Kidney capillary endothelial cell (primary cell): ENCODE measurements at regions not wholly inside any gene's neighbourhood (a gene's known extent, or its start where the extent isn't known, plus 50 kb on each side); places are given as distances from the start of the nearest gene placed in this dataset.

Source experiments
- DNase-seq: peaks from one replicate; pipeline ENCODE4 v3.0.0-alpha.2; 2018; ENCODE audit warnings: low spot score

- DNase-seq = no peak
Observed at GRCh38 chr4:140281828-140282552, 91.5 kb upstream of the SCOC start.

GRCh38 chr4:140277576-140277975 lies 95.9 kb upstream of the SCOC start:
- no peak for DNase-seq

GRCh38 chr4:140271553-140271952 lies 101.9 kb upstream of the SCOC start:
- no peak for DNase-seq

- no peak for DNase-seq
Observed at GRCh38 chr4:140269369-140269768, 104.1 kb upstream of the SCOC start.

GRCh38 chr4:140268186-140268841 lies 105.1 kb upstream of the SCOC start:
- no peak for DNase-seq

- no peak for DNase-seq
Observed at GRCh38 chr4:140267576-140267975, 105.9 kb upstream of the SCOC start.

- DNase-seq = no peak
Observed at GRCh38 chr4:140266958-140267568, 106.4 kb upstream of the SCOC start.

GRCh38 chr4:140260227-140260626 lies 106.2 kb upstream of the MAML3 start:
- peak; percentile 82 for DNase-seq

GRCh38 chr4:140258476-140258875 lies 104.5 kb upstream of the MAML3 start:
- no peak for DNase-seq

- DNase-seq = no peak
Observed at GRCh38 chr4:140257461-140258305, 103.7 kb upstream of the MAML3 start.

GRCh38 chr4:140256941-140257340 lies 103.0 kb upstream of the MAML3 start:
- DNase-seq = no peak

GRCh38 chr4:140256335-140256734 lies 102.4 kb upstream of the MAML3 start:
- peak; percentile 81 for DNase-seq

GRCh38 chr4:140255927-140256326 lies 101.9 kb upstream of the MAML3 start:
- no peak for DNase-seq

GRCh38 chr4:140255467-140255866 lies 101.5 kb upstream of the MAML3 start:
- no peak for DNase-seq

GRCh38 chr4:140254651-140255299 lies 100.8 kb upstream of the MAML3 start:
- DNase-seq = no peak

- DNase-seq = no peak
Observed at GRCh38 chr4:140253556-140254027, 99.6 kb upstream of the MAML3 start.

GRCh38 chr4:140252742-140253555 lies 99.0 kb upstream of the MAML3 start:
- DNase-seq = peak; percentile 85

GRCh38 chr4:140252141-140252741 lies 98.3 kb upstream of the MAML3 start:
- DNase-seq = no peak

GRCh38 chr4:140251571-140251970 lies 97.6 kb upstream of the MAML3 start:
- DNase-seq = no peak

GRCh38 chr4:140250989-140251552 lies 97.1 kb upstream of the MAML3 start:
- DNase-seq = no peak
